Mucosa of gallbladder (tissue), 1 donor: ENCODE measurements at regions not wholly inside any gene's neighbourhood (a gene's known extent, or its start where the extent isn't known, plus 50 kb on each side); places are given as distances from the start of the nearest gene placed in this dataset.

ENCODE experiments used
- DNase-seq: peaks from one replicate; pipeline ENCODE4 v3.0.0-alpha.2; 2020; ENCODE audit warnings: low spot score
- donor health status: DM: no; HTN: no; CAD: no.

- DNase-seq = no peak
Observed at GRCh38 chr9:118751077-118751847, 618.0 kb downstream of the BRINP1 start.

GRCh38 chr9:118751848-118752223 is 617.4 kb downstream of the BRINP1 start:
- DNase-seq = no peak

GRCh38 chr9:118761016-118761790 is 608.0 kb downstream of the BRINP1 start:
- DNase-seq = no peak

- DNase-seq = no peak
Observed at GRCh38 chr9:118767571-118767970, 601.7 kb downstream of the BRINP1 start.

- DNase-seq = no peak
Observed at GRCh38 chr9:118782790-118783463, 586.3 kb downstream of the BRINP1 start.

- DNase-seq = no peak
Observed at GRCh38 chr9:118784033-118784432, 585.2 kb downstream of the BRINP1 start.

- no peak for DNase-seq
Observed at GRCh38 chr9:118785456-118785855, 583.8 kb downstream of the BRINP1 start.

GRCh38 chr9:118786877-118787276 is 582.4 kb downstream of the BRINP1 start:
- DNase-seq = no peak

GRCh38 chr9:118809160-118809625 is 560.0 kb downstream of the BRINP1 start:
- no peak for DNase-seq

- DNase-seq = no peak
Observed at GRCh38 chr9:118829334-118829733, 539.9 kb downstream of the BRINP1 start.

GRCh38 chr9:118832371-118832770 is 536.9 kb downstream of the BRINP1 start:
- no peak for DNase-seq

- no peak for DNase-seq
Observed at GRCh38 chr9:118836891-118837290, 532.3 kb downstream of the BRINP1 start.

- DNase-seq = no peak
Observed at GRCh38 chr9:118871531-118871930, 497.7 kb downstream of the BRINP1 start.

- no peak for DNase-seq
Observed at GRCh38 chr9:118882684-118883083, 486.6 kb downstream of the BRINP1 start.

- DNase-seq = no peak
Observed at GRCh38 chr9:118883411-118883810, 485.8 kb downstream of the BRINP1 start.

GRCh38 chr9:118891213-118891612 is 478.0 kb downstream of the BRINP1 start:
- DNase-seq = no peak

GRCh38 chr9:118896324-118897000 is 472.8 kb downstream of the BRINP1 start:
- no peak for DNase-seq

- DNase-seq = no peak
Observed at GRCh38 chr9:118918180-118918579, 451.1 kb downstream of the BRINP1 start.

- no peak for DNase-seq
Observed at GRCh38 chr9:118928722-118929121, 440.5 kb downstream of the BRINP1 start.

- no peak for DNase-seq
Observed at GRCh38 chr9:118929287-118929686, 439.9 kb downstream of the BRINP1 start.

- no peak for DNase-seq
Observed at GRCh38 chr9:118931941-118932340, 437.3 kb downstream of the BRINP1 start.

GRCh38 chr9:118938581-118938980 is 430.7 kb downstream of the BRINP1 start:
- DNase-seq = no peak
